Common myeloid progenitor, CD34-positive (primary cell): ENCODE measurements at regions not wholly inside any gene's neighbourhood (a gene's known extent, or its start where the extent isn't known, plus 50 kb on each side); places are given as distances from the start of the nearest gene placed in this dataset.

Source experiments
- CTCF ChIA-PET: fragments of 350-600 bp; sonication (Branson Sonifier 250); formaldehyde crosslinking; loops from one replicate; lab custom pipeline; 2021; ENCODE audit warnings: antibody characterized with exemption; lab: Charles Lee
- POLR2A ChIA-PET: fragments of 350-600 bp; sonication (Branson Sonifier 250); formaldehyde crosslinking; loops from one replicate; lab custom pipeline; 2021; ENCODE audit warnings: antibody characterized with exemption; lab: Charles Lee
- DNase-seq, 3 donors: peaks; one replicate each; pipeline versions ENCODE4 v3.0.0 to v3.0.0-alpha.2; 2013
- H3K27ac ChIP-seq, 2 experiments: 1 replicate in 1 of 2; 2 replicates in 1 of 2; pipeline ENCODE4 v1.7.0; 2013; ENCODE audit warnings: inconsistent platforms in 2 of 2, low read length in 2 of 2, mild to moderate bottlenecking in 2 of 2, low read depth in 1 of 2, moderate library complexity in 1 of 2; ENCODE audit not compliant: severe bottlenecking in 2 of 2, insufficient read depth in 1 of 2, poor library complexity in 1 of 2
- H3K27me3 ChIP-seq, 5 experiments: replicated peaks in 2 of 5; 1 replicate in 3 of 5; 2 replicates in 2 of 5; pipeline versions ENCODE4 v1.6.1 to v1.7.0; 2013; ENCODE audit warnings: low read length in 4 of 5, mild to moderate bottlenecking in 2 of 5, moderate library complexity in 2 of 5, inconsistent platforms in 1 of 5; ENCODE audit not compliant: insufficient read depth in 5 of 5, control insufficient read depth in 4 of 5
- H3K36me3 ChIP-seq, 4 experiments: 1 replicate in 2 of 4; 2 replicates in 2 of 4; pipeline versions ENCODE4 v1.6.1 to v1.7.0; 2013; ENCODE audit warnings: low read length in 3 of 4, control low read depth in 1 of 4, mild to moderate bottlenecking in 1 of 4; ENCODE audit not compliant: control insufficient read depth in 4 of 4, insufficient read depth in 4 of 4
- H3K4me1 ChIP-seq, 4 experiments: 1 replicate in 3 of 4; 2 replicates in 1 of 4; pipeline versions ENCODE4 v1.6.1 to v1.7.1; 2013; ENCODE audit warnings: low read length in 3 of 4, mild to moderate bottlenecking in 3 of 4, control low read depth in 1 of 4, inconsistent platforms in 1 of 4, moderate library complexity in 1 of 4; ENCODE audit not compliant: control insufficient read depth in 4 of 4, insufficient read depth in 4 of 4; ENCODE audit errors: control extremely low read depth in 1 of 4
- H3K4me3 ChIP-seq, 7 experiments: 1 replicate in 4 of 7; 2 replicates in 3 of 7; pipeline versions ENCODE4 v1.5.1 to v1.7.0; 2013; ENCODE audit warnings: mild to moderate bottlenecking in 7 of 7, low read length in 6 of 7, moderate library complexity in 6 of 7, inconsistent platforms in 2 of 7, low read depth in 2 of 7, control low read depth in 1 of 7; ENCODE audit not compliant: insufficient read depth in 4 of 7, control insufficient read depth in 1 of 7; ENCODE audit errors: extremely low read depth in 1 of 7
- H3K9me3 ChIP-seq, 5 experiments: 1 replicate in 4 of 5; 2 replicates in 1 of 5; pipeline versions ENCODE4 v1.6.1 to v1.7.1; 2013; ENCODE audit warnings: low read length in 4 of 5, mild to moderate bottlenecking in 2 of 5, inconsistent platforms in 1 of 5, low read depth in 1 of 5, moderate library complexity in 1 of 5; ENCODE audit not compliant: control insufficient read depth in 4 of 5, insufficient read depth in 2 of 5; ENCODE audit errors: control extremely low read depth in 1 of 5
- WGBS: methylation state at CpG from one replicate; pipeline ENCODE4 v1.1.5; 2013; ENCODE audit not compliant: insufficient coverage; 5-methylcytosine and 5-hydroxymethylcytosine counted together

DNA sequence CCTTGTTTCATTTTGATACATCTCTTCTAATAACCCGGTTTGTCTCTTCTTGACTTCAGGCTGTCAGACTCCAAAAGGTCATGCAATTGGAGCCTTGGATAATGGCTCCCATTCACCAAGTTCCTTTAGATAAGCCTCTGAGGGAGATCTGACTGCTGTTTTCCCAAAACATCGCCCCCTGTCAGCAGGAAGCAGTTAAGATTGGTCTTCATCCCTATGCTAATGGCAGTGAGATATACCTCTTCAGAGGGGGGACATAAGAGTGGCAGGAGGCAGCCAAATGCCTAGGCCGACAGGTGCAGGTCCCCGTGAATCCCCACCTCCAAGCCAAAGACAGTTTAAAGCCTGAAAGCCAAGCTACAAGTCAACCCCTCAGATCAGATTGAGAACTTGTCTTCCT lies 144.6 kb downstream of the WDR11 start:
- ChIA-PET POLR2A (no interaction called here), CTCF (no interaction called here)
- Histone ChIP-seq H3K4me1 (no peaks in the 10 kb centered on the region), H3K9me3 (peaks cover 0 to 16% (median 2%) of the 10 kb centered on the region in 5 experiments), H3K4me3 (no peak overlapping the region), H3K27ac (no peak overlapping the region), H3K36me3 (no peaks in the 10 kb centered on the region), H3K27me3 (peaks cover 0 to 5% (median 0%) of the 10 kb centered on the region in 5 experiments)
- no peak for DNase-seq
- 93% methylated on average over 4 of the region's 4 CpGs for WGBS

DNA sequence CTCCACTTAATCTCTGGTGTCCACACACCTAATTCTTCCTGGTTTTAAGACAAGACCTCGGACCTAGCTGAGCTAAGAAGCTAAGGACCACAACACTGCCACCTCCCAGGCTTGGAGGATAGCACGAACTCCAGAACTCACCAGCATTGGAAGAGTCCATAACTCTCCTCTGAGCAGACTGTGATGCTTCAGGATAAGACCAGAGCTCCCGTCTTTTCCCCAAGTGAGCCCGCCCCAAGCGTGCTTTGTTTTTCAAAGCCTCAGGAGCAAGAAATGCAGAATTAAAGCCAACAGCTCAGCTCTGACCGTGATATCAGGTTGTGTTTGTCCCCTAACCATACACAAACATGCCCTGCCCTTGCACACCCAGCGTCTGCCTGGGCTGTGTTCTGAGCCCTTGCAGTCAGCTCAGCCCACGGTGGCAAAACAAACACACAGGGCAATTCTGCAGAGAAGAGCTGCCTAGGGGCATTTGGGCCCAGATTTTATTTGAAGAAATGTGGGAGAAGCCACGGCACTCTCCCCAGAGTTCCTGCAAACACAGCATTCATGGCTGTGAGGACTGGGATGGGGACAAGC lies 145.4 kb downstream of the WDR11 start:
- ChIA-PET POLR2A (no interaction called here), CTCF (no interaction called here)
- Histone ChIP-seq H3K36me3 (no peaks in the 10 kb centered on the region), H3K4me1 (no peaks in the 10 kb centered on the region), H3K9me3 (peaks cover 0 to 11% (median 0%) of the 10 kb centered on the region in 5 experiments), H3K27ac (no peak overlapping the region), H3K27me3 (peaks cover 0 to 5% (median 0%) of the 10 kb centered on the region in 5 experiments), H3K4me3 (no peak overlapping the region)
- no peak for DNase-seq
- WGBS, result 85% methylated on average over 8 of the region's 9 CpGs

DNA sequence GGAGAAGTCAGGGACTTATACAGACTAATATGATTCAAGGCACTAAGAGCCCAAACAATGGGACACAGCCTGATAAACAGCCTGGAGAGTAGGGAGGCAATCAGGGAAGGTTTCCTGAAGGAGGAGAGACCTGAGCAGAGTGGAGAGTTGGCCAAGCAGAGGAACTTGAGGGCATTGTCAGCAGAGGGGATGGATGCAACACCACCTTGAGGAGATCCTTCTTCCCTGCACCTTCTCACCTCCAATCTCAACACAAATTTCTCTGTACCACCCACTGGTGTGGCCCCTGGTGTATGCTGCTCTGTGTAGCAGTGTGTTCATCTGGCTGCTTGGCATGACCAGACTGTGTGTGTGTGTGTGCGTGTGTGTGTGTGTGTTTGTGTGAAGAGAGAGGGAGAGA lies 146.2 kb downstream of the WDR11 start:
- POLR2A ChIA-PET, result no interaction called here
- Histone ChIP-seq H3K36me3 (no peaks in the 10 kb centered on the region), H3K27me3 (peaks cover 0 to 5% (median 0%) of the 10 kb centered on the region in 5 experiments), H3K27ac (no peak overlapping the region), H3K4me3 (no peak overlapping the region), H3K9me3 (peaks cover 0 to 11% (median 0%) of the 10 kb centered on the region in 5 experiments), H3K4me1 (no peaks in the 10 kb centered on the region)
- CTCF ChIA-PET, result no interaction called here
- DNase-seq, result no peak
- no CpG with 5 or more reads among the region's 1 CpG for WGBS

DNA sequence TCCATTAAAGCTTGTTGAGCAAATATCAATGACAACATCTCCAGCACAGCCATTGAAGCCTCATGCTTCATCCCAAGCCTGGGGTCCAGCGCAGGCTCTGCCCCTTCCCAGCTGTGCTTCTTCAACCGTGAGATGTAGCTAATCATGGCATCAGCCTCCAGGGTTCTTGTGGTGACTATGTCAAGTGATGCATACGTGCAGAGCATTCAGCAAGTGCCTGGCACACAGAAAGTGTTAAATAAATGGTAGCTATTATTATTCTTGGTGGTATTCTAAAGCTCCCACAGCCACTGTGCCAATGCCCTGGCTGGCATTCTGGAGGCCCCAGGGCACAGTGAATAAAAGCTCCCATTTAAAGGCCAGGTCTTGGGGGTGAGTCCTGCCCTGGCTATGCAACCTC lies 146.6 kb downstream of the WDR11 start:
- ChIA-PET POLR2A (no interaction called here), CTCF (no interaction called here)
- H3K9me3 ChIP-seq, result peaks cover 0 to 11% (median 0%) of the 10 kb centered on the region in 5 experiments
- no peak overlapping the region for H3K27ac ChIP-seq
- H3K36me3 ChIP-seq, result no peaks in the 10 kb centered on the region
- no peaks in the 10 kb centered on the region for H3K4me1 ChIP-seq
- peaks cover 0 to 5% (median 0%) of the 10 kb centered on the region in 5 experiments for H3K27me3 ChIP-seq
- DNase-seq, result no peak
- WGBS, result 71% methylated on average over 3 of the region's 3 CpGs
- H3K4me3 ChIP-seq, result no peak overlapping the region

DNA sequence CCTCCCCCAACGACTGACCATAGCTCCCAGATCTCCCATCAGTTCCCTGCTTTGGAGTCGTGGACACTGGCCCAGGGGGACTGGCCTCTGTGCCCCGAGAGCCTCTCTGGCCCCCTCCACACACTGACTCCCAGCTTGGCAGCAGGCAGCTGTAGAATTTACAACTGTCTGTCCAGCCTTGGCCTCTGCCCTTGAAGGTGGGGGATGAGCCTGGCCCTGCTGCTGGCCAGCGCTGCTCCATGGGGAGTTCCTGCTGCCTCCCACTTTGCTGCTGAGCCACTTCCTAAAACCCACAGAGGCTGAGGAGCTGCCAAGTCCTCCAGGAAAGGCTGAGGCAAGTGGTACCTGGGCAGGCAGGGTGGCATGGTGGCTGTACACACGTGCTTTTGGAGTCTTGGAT lies 147.1 kb downstream of the WDR11 start:
- peaks cover 0 to 5% (median 0%) of the 10 kb centered on the region in 5 experiments for H3K27me3 ChIP-seq
- H3K27ac ChIP-seq, result no peak overlapping the region
- CTCF ChIA-PET, result no interaction called here
- H3K4me1 ChIP-seq, result no peaks in the 10 kb centered on the region
- H3K4me3 ChIP-seq, result no peak overlapping the region
- WGBS, result 78% methylated on average over 4 of the region's 5 CpGs
- POLR2A ChIA-PET, result no interaction called here
- peaks cover 0 to 12% (median 0%) of the 10 kb centered on the region in 5 experiments for H3K9me3 ChIP-seq
- no peak for DNase-seq
- no peaks in the 10 kb centered on the region for H3K36me3 ChIP-seq

DNA sequence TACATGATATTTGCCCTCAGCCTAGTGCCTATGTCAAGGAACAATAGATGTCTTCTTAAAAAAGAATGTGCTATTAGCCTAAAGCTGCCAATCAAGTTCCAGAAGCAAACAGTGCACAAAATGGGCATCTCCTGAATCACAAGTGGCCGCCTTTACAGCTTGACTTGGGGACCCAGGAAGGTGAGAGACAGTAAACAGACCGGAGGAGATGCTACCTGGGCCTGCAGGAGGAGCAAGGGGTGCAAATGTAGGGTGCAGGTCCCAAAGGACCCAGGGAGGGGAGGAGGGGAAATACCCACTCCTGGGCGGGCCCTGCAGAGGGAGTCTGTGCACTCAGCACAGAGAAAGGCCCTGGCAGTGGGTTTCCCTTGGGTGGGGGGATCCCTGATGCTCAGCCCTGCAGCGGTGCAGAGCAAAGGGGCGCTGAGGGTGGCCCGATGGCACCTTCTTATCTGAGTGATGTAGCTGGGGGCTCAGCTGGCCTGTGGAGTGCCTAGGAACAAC lies 147.7 kb downstream of the WDR11 start:
- ChIA-PET CTCF (no interaction called here), POLR2A (no interaction called here)
- DNase-seq, result no peak
- Histone ChIP-seq H3K27ac (no peak overlapping the region), H3K4me1 (no peaks in the 10 kb centered on the region), H3K9me3 (peaks cover 0 to 14% (median 0%) of the 10 kb centered on the region in 5 experiments), H3K4me3 (no peak overlapping the region), H3K27me3 (peaks cover 0 to 5% (median 0%) of the 10 kb centered on the region in 5 experiments), H3K36me3 (no peaks in the 10 kb centered on the region)
- WGBS, result 100% methylated on average over 3 of the region's 6 CpGs

DNA sequence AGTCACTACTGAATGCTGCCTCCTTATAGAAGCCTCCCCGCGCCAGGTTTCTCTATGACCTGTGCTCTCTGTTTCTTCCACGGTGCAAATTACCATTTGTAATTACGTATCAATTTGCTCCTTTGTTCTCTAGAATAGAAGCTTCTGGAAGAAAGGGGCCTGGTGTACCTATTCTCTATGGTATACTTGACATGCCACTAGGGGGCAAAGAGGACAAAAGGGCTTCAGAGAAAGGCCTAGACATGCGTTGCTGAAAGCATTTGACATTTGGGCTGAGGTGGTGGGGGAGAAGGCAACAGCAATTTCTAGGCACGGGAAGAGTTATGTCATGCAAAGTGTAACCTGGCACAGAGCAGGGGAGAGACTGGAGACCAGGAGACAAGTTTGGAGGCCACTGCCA lies 148.7 kb downstream of the WDR11 start:
- peaks cover 0 to 16% (median 0%) of the 10 kb centered on the region in 5 experiments for H3K9me3 ChIP-seq
- H3K27ac ChIP-seq, result no peak overlapping the region
- WGBS, result 67% methylated on average over 3 of the region's 6 CpGs
- ChIA-PET CTCF (interaction anchor here (1.1 kb wide), 1 partner anchor 7 kb away, joined by 3 read pairs; no protein-coding TSS in a partner anchor), POLR2A (no interaction called here)
- no peaks in the 10 kb centered on the region for H3K36me3 ChIP-seq
- no peaks in the 10 kb centered on the region for H3K4me1 ChIP-seq
- DNase-seq, result no peak
- no peak overlapping the region for H3K4me3 ChIP-seq
- H3K27me3 ChIP-seq, result peaks cover 0 to 5% (median 0%) of the 10 kb centered on the region in 5 experiments
